ENCODE measurements at regions not wholly inside any gene's neighbourhood (a gene's known extent, or its start where the extent isn't known, plus 50 kb on each side); places are given as distances from the start of the nearest gene placed in this dataset.

DNA sequence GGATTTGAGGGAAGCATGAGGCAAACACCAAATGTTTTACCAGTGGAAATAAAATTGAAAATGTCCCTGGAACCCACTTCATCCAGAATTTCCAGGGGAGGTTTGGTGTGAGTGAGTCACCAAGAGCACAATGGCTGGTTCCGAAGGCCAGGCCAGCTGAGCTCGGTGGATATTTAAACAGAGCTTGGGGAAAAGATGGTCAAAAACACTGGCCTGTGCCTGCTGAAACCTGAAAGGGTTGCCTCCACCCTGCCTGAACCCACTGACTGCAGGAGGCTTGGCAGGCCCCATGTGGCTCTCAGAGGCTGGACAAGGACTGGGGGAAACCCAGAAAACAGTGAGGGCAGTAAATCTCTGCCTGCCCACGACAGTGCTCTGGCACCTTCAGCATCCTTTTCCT, 93.9 kb downstream of the TTC32 start:
- no peak for DNase-seq

DNA sequence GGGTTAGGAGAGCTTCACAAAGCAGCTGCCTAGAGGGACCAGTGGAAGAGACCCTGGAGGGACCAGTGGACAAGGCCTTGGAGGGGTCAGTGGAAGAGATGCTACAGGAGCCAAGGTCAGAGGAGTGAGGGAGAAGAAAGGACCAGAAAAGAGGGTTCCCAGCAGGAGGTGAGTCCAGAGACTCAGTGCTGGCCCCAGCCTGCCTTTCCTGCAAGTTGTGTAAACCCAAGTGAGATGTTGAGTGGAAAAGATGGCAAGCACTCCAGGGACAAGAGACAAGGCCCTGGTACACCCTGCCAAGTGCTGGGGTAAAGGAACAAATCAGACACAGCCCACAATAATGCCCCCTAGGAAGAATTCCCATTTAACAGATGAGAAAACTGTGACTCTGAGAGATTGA, 94.4 kb downstream of the TTC32 start:
- no peak for DNase-seq

DNA sequence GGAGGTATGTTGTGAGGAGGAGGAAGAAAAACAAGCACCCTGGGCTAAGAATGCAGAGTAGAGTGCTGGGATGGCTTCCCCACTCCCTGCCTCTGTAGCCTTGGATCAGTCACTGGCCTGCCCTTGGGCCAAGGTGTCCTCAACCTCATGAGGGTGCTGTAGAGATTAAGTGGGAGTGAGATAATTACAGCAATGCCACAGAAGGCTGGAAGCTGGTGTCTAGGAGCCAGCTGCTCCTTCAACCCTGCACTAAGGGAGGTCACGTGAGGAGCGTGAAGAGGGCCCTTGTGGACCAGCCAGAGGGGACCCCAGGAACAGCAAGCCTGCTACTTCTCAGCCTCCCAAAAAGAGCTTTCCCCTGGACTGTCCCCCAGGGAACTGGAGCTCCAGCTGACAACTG, 95.2 kb downstream of the TTC32 start:
- DNase-seq: no peak

DNA sequence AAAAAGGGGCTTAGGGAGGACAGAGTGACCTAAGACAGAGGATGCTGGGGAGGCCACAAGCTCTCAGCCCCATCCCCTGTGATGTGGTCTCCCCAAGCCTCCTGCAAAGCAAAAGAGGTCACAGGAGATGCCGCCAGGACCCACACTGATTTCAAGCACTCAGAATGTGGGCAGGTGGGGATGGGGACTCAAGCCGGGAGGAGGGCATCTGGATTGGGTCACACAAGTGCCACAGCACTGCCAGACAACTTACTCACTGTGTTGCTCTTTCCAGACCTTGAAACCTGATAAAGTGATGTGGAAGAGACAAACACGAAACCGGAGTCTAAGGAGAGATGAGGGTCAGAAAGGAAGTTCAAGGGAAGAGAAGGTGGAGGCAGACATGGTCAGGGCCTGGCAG, 95.7 kb downstream of the TTC32 start:
- DNase-seq: no peak

DNA sequence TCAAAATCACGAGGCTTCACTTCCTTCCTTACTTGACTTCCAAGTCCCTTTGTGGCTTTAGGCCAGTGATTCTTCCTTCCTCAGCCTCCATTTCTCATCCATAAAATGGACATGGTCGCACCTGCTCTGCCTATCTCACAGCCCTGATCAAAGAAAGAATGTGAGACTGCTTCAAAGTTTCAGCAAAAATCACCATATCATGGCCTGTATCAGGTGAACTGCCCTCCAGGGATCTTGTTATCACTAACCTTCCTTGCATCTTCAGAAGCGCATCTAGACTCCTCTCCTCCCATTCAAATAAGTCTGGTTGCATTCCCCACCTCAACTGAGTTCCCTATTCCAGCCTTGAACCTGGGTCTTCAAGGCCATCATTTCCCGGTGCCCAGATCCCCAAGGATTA, 96.5 kb downstream of the TTC32 start:
- DNase-seq: no peak

DNA sequence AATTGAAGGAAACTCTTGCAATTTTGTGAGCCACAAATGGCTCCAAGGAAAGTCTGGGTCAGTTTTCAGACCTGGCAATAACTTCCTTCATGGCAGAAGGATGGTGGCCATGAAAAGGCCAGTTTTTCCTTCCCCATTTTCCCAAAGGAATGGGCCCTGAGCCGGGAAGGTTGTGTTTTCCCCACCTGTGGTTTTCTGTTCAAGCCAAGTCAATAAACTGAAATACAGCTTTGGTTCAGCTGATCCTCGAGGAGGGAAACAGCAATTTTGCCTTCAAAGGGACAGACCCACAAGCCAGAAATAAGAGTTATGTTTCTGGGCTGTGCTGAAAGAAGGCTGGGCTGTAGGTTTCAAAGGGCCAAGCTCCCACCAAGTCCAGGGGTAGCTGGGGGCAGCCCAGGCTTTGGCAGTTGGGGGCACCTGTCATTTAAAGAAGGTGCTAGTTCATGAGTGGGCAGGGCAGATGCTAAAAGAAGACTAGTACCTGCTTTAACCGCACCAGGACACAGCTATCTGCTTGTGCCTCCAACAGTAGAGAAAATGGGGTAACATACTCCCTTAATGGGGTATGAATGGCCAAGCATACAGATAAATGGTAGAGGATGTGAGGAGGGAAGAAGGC, 97.0 kb downstream of the TTC32 start:
- DNase-seq: no peak

DNA sequence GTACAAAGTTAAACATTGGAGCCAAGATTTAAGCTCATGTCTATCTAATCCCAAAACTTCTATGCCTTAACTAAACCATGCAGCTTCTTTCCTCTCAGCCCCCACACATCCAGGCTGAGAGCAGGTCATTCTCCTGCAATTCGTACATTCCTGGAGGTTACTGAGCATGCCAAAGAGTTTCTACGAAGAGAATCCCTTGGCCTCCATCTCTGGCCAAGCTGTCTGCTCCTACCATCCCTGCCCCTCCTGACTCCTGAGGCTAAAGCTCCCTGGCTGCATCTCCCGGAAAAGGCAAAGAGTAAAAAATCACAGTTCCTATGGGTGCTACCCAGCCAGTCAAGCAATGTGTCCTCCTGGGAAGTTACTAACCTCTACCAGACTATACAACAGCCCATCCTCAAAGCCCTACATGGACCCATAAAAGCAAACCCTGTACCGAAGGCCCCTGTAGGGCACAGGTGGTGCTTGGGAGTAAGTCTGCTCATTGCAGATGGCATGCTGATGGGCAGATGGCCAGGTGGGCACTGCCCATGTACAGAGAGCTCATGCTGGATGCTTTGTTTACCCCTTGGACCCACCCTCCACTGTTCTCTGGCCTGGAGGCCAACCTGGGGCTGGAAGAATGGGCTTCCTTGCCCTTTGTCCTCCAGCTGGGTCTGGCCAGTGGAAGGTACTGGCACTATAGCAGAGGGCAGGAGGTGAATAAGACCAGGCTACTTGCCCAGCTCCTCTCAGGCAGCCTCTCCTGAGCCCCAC, 99.5 kb downstream of the TTC32 start:
- no peak for DNase-seq

DNA sequence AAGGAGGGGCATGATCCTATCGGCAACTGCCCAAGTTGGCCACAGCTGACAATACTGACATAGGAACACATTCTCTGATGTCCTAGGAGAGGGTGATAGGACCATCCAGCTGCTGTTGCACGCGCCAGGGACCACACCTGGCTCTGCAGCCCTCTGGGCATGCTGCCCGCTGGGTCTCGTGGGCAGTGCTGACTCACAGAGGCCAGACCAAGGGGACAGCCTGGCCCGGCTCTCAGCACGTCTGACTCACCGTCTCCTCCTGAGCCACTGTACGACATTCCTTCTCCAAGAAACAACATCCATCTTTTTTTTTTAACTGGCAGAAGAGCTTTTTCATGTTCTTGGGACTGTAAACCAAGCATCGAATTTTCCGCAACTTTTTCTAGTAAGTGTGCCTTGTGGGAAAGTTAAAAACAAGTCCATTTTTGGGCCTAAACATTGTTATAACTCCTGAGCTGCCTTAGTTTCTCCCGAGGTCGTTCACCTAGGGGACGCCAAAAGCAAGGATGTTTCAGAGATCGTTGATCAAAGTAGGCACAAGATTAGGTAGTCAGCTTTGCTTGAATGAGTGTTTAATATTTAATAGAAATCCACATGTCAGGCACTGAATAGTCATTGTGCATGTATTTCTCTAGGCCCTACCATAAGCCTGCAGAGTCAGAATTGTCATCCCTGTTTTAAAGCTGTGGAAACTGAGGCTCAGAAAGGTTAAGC, 100.3 kb downstream of the TTC32 start:
- no peak for DNase-seq

DNA sequence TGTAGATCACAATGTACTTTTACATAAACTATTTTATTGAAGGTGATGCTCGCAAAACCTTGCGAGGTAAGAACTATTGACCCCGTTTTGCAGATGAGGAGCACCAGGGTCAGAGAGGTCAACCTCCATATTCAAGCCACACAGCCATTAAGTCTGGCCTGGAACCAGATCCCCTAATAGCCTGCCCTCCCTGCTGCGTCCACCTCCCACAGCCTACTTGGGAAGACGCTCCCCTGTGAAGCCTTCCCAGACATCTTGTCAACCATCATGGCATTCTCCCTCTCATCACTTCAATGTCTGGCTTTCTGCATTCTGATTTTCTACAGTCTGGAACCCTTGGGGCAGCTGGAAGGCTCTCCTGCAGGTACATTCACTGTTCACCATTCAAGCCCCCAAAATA, 101.0 kb downstream of the TTC32 start:
- DNase-seq: no peak

DNA sequence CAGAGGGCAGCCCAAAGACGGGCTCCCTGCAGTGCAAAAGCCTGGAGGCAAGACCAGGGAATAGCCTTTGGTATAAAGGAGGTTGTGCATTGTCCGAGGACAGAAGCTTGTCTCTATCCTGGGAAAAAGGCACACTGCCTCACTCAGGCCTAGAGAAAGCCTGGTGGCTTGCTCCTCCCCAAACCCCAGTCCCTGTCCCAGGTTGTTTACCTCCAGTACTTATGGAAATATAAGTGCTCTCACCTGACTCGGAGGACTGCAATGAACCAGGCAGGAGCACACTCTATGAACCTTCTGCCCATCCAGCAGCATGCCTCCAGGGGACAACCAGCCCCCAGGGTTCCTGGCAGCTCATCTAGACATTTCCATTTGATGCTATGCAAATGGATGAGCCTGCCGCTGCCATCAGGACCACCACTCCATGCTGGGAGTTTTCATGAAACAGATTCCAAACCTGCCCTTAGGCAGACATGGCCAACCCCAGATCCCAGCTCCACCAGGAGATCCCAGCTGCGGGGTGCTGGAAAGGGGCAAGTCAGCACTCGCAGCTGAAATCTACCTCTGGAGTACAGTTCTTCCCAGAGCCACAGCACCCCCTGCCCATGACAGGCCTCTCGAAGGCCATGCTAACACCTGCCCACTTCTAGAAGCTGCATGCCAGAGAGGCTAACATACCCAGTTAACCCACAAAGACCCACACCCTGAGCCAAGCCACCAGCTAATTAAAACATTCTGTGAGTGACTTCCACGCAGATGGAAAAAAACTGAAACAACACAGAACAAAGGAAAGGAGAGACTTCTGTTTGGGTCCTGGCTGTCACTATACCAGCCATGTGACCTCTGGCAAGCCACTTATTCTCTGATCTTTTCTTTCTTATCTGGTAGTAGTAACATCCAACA, 101.7 kb downstream of the TTC32 start:
- DNase-seq: no peak

DNA sequence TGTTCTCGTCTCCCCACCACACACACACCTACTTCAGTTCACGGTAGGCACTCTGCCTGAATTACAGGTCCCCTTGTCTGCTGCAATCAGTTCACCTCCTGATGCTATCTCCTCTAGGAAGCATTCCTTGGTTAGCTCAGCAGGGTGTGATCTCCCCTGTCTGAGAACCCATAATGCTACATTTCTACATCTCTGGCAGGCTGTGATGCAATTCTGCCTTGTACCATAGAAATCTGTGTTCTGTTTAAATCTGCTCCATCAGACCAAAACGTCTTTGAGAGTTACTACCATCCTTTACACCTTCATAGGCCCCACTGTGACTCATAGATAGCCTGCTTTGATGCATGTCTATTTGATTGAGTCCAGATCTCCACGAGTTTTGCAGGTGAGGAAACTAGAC, 103.9 kb downstream of the TTC32 start:
- no peak for DNase-seq

DNA sequence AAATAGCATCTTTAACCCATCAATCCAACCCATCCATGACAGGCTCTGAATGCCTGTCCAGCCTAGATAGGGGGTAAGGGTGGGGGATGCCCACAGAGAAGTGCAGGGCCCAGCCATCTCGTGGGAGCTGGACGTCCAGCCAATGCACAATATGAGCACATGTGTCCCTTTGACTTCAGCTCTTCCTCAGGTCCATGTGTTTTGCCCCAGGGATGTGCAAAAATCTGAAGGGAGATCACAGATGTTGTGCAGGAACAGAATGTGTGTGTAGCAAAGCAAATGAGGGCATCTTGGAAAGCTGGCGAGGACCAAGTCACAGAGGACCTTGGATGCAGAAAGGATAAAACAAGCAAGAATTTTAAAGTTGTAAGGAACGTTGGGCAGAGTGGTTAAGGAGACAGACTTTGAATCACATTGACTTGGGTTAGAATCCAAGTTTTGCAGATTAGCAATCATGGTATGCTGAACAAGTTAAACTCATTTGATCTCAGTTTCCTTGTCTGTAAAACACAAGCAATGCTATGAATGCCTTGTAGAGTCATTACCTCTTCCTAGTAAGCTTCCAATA, 104.5 kb downstream of the TTC32 start:
- no peak for DNase-seq

DNA sequence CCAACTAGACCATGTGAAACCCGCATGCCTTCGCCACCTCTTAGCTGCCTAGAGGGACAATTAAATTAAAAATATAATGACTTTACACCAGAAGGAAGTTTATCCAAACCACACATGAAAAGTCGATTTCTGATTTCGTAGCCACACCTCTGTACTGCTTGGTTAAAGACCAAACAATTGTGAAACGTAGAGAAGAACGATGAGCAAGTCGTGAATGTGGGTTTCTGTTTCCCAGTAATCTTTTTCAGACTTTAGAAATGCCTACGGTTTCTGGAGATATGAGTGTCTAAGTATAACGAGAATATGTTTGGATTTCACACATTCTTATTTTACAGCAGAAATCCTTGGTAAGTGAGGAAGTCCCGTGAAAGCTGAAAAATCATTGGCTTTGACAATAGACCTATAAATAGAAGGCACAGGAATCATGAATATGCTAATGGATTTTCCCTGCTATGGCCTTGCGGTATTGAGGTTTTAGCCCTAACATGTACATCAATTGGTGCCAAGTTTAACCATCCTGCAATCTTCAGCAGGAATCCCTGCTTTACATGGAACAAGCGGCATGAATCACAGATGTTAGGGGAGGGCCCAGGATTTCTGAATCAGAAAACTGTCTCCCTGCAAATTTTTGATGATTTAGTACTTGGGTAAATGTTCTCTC, 105.6 kb downstream of the TTC32 start:
- no peak for DNase-seq

DNA sequence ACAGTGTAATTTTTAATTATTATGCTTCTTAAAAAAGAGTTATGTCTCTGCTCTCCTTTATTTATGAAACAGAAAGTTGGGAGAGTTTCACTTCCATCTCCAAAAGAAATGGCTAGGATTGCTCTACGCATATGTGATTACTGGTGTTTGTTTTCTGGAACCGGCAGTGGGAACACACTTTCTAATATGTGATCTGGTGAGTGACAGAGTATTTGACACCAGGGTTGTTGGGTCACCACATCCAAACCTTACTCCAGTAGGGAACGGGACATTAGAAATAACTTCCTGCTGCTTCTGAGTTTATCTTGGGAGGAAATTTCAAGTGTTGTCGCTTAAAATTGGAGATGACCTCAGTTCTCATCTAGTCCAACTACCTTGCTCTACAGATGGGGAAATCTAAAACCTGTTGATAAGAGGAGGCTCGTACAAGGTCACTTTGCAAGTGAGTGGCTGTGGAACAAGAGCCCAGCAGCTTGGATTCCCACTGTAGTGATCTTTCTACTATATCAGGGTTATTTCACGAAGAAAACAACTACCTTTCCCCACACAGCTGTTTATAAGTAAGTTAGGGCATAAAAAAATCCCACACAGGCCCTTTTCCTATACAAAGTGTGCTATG, 108.5 kb downstream of the TTC32 start:
- DNase-seq: no peak

DNA sequence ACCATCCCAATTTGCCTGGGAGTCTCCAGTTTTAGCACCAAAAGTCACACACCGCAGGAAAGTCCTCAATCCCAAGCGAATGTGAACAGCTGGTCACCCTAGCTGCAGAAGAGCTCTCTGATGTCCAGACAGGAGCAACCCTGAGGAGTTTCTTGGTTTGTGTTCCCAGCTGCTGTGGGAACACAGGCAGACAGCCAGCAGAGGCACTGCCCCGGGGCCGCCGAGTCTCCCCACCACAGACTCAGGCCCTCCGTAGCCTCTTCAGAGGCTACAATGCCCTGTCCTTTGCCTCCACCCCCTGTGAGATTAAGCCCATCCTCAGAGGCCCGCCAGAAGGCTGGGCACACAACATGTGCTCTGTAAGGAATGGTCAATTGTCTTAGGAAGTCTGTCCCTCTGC, 111.5 kb downstream of the TTC32 start:
- no peak for DNase-seq

DNA sequence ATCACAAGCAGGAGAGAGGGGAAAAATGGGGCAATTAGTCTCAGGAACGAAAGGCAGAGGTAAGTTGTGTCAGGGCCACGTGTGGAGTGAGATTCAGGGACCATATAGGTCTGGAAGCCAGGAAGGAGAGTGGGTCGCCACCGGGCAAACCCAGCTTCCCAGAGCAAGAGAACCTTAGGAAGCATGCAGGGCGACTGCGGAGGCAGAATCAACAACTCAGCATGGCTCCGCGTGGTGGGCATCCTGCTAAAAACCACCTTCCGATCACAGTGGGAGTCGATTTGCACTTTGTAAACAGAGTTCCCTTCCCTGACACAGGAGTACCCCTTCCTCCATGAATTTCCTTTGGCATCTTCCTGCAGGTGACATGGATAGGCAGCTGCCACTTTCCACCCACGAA, 114.6 kb downstream of the TTC32 start:
- no peak for DNase-seq

DNA sequence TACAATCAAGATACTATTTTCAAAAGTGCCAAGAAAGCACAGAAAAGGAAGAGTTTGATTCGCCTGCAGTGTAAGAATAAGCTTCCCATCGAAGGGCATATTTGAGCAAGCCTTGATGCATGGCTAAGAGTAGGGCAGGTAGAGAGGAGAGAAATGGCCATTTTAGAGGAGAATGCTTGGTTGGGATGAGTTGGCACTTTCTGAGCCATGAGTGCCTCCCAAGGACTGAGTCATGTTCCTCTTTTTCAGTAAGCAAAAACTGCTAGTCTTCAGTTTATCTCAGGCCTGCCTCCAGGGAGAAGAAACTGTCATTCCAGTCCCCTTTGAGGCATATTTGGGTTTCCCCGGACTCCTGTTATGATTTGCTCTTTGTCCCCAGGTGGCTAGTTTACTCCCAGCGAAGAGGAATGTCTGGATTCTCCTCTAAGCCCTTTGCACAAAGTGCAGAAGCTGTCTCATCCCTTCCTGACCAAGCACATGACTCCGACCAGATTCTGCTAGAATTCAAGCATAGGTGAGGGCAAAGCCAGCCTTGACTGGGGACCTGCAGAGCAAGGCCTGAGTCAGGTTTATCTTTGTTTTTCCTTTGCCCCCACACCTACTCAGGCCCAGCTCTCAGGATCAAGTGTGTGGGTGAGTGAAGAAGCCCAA, 115.2 kb downstream of the TTC32 start:
- no peak for DNase-seq

DNA sequence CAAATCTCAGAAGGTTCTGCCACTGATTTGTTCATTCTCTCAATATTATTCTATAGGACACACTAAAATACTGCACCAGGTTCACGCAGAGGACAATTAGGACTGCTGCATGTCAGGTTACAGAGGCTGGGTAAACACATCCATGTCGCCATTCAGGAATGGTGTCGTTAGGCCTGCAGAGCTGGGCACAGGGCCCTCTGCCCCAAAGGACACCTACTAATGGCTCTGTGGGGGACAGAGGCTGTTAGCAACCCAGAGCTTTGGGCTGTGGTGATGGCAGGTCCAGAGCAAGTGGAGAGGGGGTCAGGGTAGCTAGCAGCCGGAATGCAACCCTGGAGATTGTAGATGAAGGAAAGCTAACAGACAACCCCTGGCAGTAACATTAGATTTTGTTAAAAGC, 115.9 kb downstream of the TTC32 start:
- DNase-seq: no peak

DNA sequence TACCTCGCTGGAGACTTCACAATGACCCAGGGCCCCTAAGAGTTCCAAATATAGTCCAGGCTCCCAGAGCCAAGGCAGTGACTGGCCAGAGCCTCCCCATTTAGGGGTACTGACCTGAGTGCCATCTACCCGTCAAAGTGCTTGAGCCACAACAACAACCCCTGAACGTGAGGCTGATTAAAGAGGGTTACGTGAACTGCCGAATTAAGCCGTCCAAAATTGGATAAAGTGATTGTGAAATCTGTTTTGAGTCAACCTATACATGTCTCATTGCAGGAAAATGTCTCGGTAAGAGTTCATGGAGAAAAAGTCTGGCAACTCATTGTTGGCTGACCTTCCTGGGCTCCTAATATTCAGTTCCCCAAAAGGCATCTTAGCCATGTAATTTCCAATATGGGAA, 116.3 kb downstream of the TTC32 start:
- no peak for DNase-seq

DNA sequence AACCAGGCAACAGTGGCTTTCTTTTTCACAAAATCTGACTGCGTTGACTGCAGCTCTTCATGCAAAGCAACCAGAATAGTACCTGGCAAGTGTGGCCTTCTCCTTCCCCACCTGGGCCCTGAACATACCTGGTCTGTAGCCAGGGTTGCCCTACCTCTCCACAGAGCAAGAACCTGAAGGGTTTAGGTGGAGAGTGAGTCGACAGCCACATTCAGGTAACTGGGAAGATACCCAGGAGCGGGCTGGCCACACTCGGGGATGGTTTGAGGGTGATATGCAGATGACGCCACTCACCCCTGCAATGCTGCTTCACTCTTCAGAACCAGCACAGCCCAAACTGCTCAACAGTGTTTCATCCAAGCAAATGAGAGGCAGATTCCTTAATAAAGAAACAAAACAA, 117.3 kb downstream of the TTC32 start:
- no peak for DNase-seq

DNA sequence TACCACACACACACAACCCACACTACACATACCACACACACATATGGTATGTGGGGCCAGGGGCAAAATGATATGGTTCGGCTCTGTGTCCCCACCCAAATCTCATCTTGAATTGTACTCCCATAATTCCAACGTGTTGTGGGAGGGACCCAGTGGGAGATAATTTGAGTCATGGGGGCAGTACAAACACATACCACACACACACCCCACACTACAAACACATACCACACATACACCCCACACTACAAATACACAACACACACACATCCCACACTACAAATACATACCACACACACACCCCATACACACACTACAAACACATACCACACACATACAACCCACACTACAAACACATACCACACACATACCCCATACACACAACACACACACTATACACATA, 117.8 kb downstream of the TTC32 start:
- no peak for DNase-seq

All from CD4-positive, alpha-beta T cell treated with Interleukin-10 for 1 hour (primary cell).